ENCODE measurements at regions not wholly inside any gene's neighbourhood (a gene's known extent, or its start where the extent isn't known, plus 50 kb on each side); places are given as distances from the start of the nearest gene placed in this dataset.

GRCh38 chr1:48164571-48164970 lies 57.9 kb upstream of the SLC5A9 start:
- DNase-seq = no peak

- no peak for DNase-seq
Measured at GRCh38 chr1:48160486-48161132, 61.9 kb upstream of the SLC5A9 start.

- DNase-seq = no peak
Measured at GRCh38 chr1:48139275-48139674, 83.2 kb upstream of the SLC5A9 start.

- DNase-seq = no peak
Measured at GRCh38 chr1:48127735-48128685, 94.5 kb upstream of the SLC5A9 start.

GRCh38 chr1:48123647-48124046 lies 98.9 kb upstream of the SLC5A9 start:
- no peak for DNase-seq

GRCh38 chr1:48121955-48122354 lies 100.6 kb upstream of the SLC5A9 start:
- DNase-seq = no peak

- no peak for DNase-seq
Measured at GRCh38 chr1:48120621-48121020, 101.9 kb upstream of the SLC5A9 start.

GRCh38 chr1:48115835-48116234 lies 106.7 kb upstream of the SLC5A9 start:
- DNase-seq = no peak

GRCh38 chr1:48114596-48115382 lies 107.7 kb upstream of the SLC5A9 start:
- no peak for DNase-seq

GRCh38 chr1:48109390-48110013 lies 112.3 kb upstream of the TRABD2B start:
- peak; percentile 72 for DNase-seq

GRCh38 chr1:48107516-48107915 lies 110.3 kb upstream of the TRABD2B start:
- DNase-seq = no peak

GRCh38 chr1:48106049-48106448 lies 108.9 kb upstream of the TRABD2B start:
- no peak for DNase-seq

- no peak for DNase-seq
Measured at GRCh38 chr1:48105165-48105564, 108.0 kb upstream of the TRABD2B start.

GRCh38 chr1:48103495-48103894 lies 106.3 kb upstream of the TRABD2B start:
- no peak for DNase-seq

- DNase-seq = no peak
Measured at GRCh38 chr1:48102766-48103165, 105.6 kb upstream of the TRABD2B start.

- no peak for DNase-seq
Measured at GRCh38 chr1:48099072-48099773, 102.0 kb upstream of the TRABD2B start.

GRCh38 chr1:48093696-48094528 lies 96.7 kb upstream of the TRABD2B start:
- peak; percentile 98 for DNase-seq

GRCh38 chr1:48093147-48093546 lies 96.0 kb upstream of the TRABD2B start:
- peak; percentile 29 for DNase-seq

- DNase-seq = no peak
Measured at GRCh38 chr1:48092401-48092800, 95.2 kb upstream of the TRABD2B start.

- DNase-seq = no peak
Measured at GRCh38 chr1:48089356-48089891, 92.2 kb upstream of the TRABD2B start.

- DNase-seq = no peak
Measured at GRCh38 chr1:48084826-48085225, 87.6 kb upstream of the TRABD2B start.
